K562 (cell line): ENCODE measurements at regions not wholly inside any gene's neighbourhood (a gene's known extent, or its start where the extent isn't known, plus 50 kb on each side); places are given as distances from the start of the nearest gene placed in this dataset.

ENCODE experiments used
- ATAC-seq: fragments of 200-7000 bp; cut with Tn5 transposase; 3 replicates; pipeline ENCODE4 v1.9.1; 2020; ENCODE audit warnings: moderate library complexity
- BruUV-seq: library from RNA; stranded (reverse); fragments of 400-500 nt; replicated peaks from 2 replicates; lab custom pipeline; 2021; lab: Mats Ljungman, UMichigan
- CTCF ChIA-PET: fragments of 300-600 bp; formaldehyde crosslinking; extraction: SDS; loops from one replicate; lab custom pipeline; 2021; ENCODE audit warnings: low intra/inter-chr PET ratio; lab: Yijun Ruan, JAX
- POLR2A ChIA-PET: fragments of 300-600, 350-650 bp; sonication (Branson Sonifier 250); formaldehyde crosslinking; extraction: SDS; loops from one replicate; lab custom pipeline; 2021; ENCODE audit warnings: antibody characterized with exemption, inconsistent platforms; lab: Yijun Ruan, JAX
- DNase-seq, 4 experiments: peaks; one replicate each; pipeline versions ENCODE4 v3.0.0 to v3.0.0-alpha.2; 2011 to 2018; ENCODE audit warnings: low spot score in 3 of 4, mixed read lengths in 3 of 4; ENCODE audit errors: extremely low read depth in 1 of 4
- FAIRE-seq: peaks from 2 replicates; lab custom pipeline; 2011; peaks lifted over from hg19 to GRCh38; lab: Jason Lieb, UNC
- H2AFZ ChIP-seq: 2 replicates; pipeline ENCODE4 v1.6.0; 2011; ENCODE audit warnings: low read depth, low read length, control low read depth, inconsistent platforms
- H3K27ac ChIP-seq: fragments of 200-600 bp; 3 replicates; pipeline ENCODE4 v1.8.0; 2011; ENCODE audit warnings: low read depth, mild to moderate bottlenecking, control low read depth, inconsistent platforms, low read length, moderate library complexity, mixed read lengths; ENCODE audit errors: extremely low read depth
- H3K27me3 ChIP-seq, 2 experiments: fragments of 300-600 bp in 1 of 2; 2 replicates in 1 of 2; 3 replicates in 1 of 2; pipeline versions ENCODE4 v1.6.0 to v1.8.0; 2011; ENCODE audit warnings: inconsistent platforms in 2 of 2, low read length in 2 of 2, mild to moderate bottlenecking in 1 of 2, mixed read lengths in 1 of 2, moderate library complexity in 1 of 2; ENCODE audit not compliant: control insufficient read depth in 2 of 2, insufficient read depth in 2 of 2
- H3K36me3 ChIP-seq: fragments of 300-600 bp; 3 replicates; pipeline ENCODE4 v1.8.0; 2011; ENCODE audit warnings: mild to moderate bottlenecking, low read length, inconsistent platforms; ENCODE audit not compliant: control insufficient read depth, insufficient read depth
- H3K4me1 ChIP-seq, 2 experiments: fragments of 200-600 bp in 1 of 2; replicated peaks in 1 of 2; 2 replicates in 1 of 2; 3 replicates in 1 of 2; pipeline versions ENCODE4 v1.5.1 to v1.8.0; 2011; ENCODE audit warnings: inconsistent platforms in 2 of 2, low read length in 2 of 2, mild to moderate bottlenecking in 1 of 2, mixed read lengths in 1 of 2, moderate library complexity in 1 of 2; ENCODE audit not compliant: control insufficient read depth in 2 of 2, insufficient read depth in 2 of 2
- H3K4me2 ChIP-seq: 2 replicates; pipeline ENCODE4 v1.6.1; 2011; ENCODE audit warnings: low read length, control low read depth, inconsistent platforms, mixed read lengths; ENCODE audit not compliant: insufficient read depth
- H3K4me3 ChIP-seq: fragments of 200-600 bp; sonication (generic), shearing (Covaris generic); 2 replicates; pipeline ENCODE4 v1.5.1; 2016; ENCODE audit warnings: control low read depth, inconsistent platforms
- H3K79me2 ChIP-seq: fragments of 200-600 bp; 3 replicates; pipeline ENCODE4 v1.8.0; 2011; ENCODE audit warnings: low read length, inconsistent platforms; ENCODE audit not compliant: control insufficient read depth, insufficient read depth
- H3K9ac ChIP-seq, 2 experiments: 2 replicates each; pipeline versions ENCODE4 v1.6.0 to v1.6.1; 2011; ENCODE audit warnings: low read depth in 2 of 2, low read length in 2 of 2, control low read depth in 1 of 2, inconsistent platforms in 1 of 2, mild to moderate bottlenecking in 1 of 2, mixed read lengths in 1 of 2; ENCODE audit not compliant: insufficient read depth in 1 of 2
- H3K9me1 ChIP-seq: one replicate; pipeline ENCODE4 v1.6.0; 2011; ENCODE audit warnings: inconsistent platforms, mild to moderate bottlenecking, low read length, moderate library complexity; ENCODE audit not compliant: control insufficient read depth, insufficient read depth
- H3K9me3 ChIP-seq: replicated peaks from 2 replicates; pipeline ENCODE4 v1.5.1; 2011; ENCODE audit warnings: low read depth, low read length, inconsistent platforms; ENCODE audit not compliant: control insufficient read depth, insufficient read depth
- H4K20me1 ChIP-seq: replicated peaks from 2 replicates; pipeline ENCODE4 v1.6.1; 2011; ENCODE audit warnings: low read length, inconsistent platforms, mixed read lengths; ENCODE audit not compliant: control insufficient read depth, insufficient read depth
- CBX5 ChIP-seq: IDR thresholded peaks from 2 replicates; pipeline ENCODE4 v1.6.1; 2014; ENCODE audit warnings: low read depth, borderline replicate concordance
- HDAC2 ChIP-seq: fragments of 450-650 bp; IDR thresholded peaks from 2 replicates; pipeline ENCODE4 v1.6.1; 2016; ENCODE audit warnings: mild to moderate bottlenecking
- ILK ChIP-seq: fragments of 450-650 bp; IDR thresholded peaks from 2 replicates; pipeline ENCODE4 v1.6.1; 2016; ENCODE audit warnings: missing genetic modification characterization, low read depth, mild to moderate bottlenecking, missing compliant biosample characterization, moderate library complexity, borderline replicate concordance
- LARP7 ChIP-seq: fragments of 450-650 bp; IDR thresholded peaks from 2 replicates; pipeline ENCODE4 v1.6.1; 2016
- SMARCA4 ChIP-seq: fragments of 450-650 bp; IDR thresholded peaks from 2 replicates; pipeline ENCODE4 v1.6.1; 2016
- ZFP1 ChIP-seq: fragments of 450-650 bp; formaldehyde crosslinking; IDR thresholded peaks from 2 replicates; pipeline ENCODE4 v1.4.0; 2020; ENCODE audit warnings: mild to moderate bottlenecking, mixed read lengths
- ZNF282 ChIP-seq: sonication (generic); formaldehyde crosslinking; IDR thresholded peaks from 2 replicates; pipeline ENCODE4 v1.8.1; 2023; ENCODE audit warnings: missing genetic modification reagents
- ZNF695 ChIP-seq: fragments of 450-650 bp; formaldehyde crosslinking; IDR thresholded peaks from 2 replicates; pipeline ENCODE4 v1.4.0; 2020; ENCODE audit warnings: mild to moderate bottlenecking, moderate library complexity
- ZNF764 ChIP-seq: fragments of 250-450 bp; sonication (Bioruptor Pico); IDR thresholded peaks from 2 replicates; pipeline ENCODE4 v1.4.0; 2020; ENCODE audit warnings: low read depth, mild to moderate bottlenecking, moderate library complexity
- ZNF778 ChIP-seq: fragments of 450-650 bp; formaldehyde crosslinking; IDR thresholded peaks from 2 replicates; pipeline ENCODE4 v1.4.0; 2020; ENCODE audit warnings: mild to moderate bottlenecking, moderate library complexity
- WGBS: fragments of 100-300 bp; shearing (Covaris generic); methylation state at CpG from one replicate; pipeline ENCODE4 v1.1.6; 2016; ENCODE audit warnings: low coverage, mixed read lengths; ENCODE audit not compliant: insufficient coverage; ENCODE audit errors: missing lambda C conversion rate; 5-methylcytosine and 5-hydroxymethylcytosine counted together
- in situ Hi-C: fragments of 300-500 bp; cut with MboI; formaldehyde crosslinking; loops from 4 replicates; pipeline ENCODE4 v1.15.0; 2018; ENCODE audit warnings: inconsistent platforms, mixed read lengths
- intact Hi-C: fragments of 100-400 bp; cut with micrococcal nuclease; formaldehyde crosslinking; loops from 2 replicates; pipeline ENCODE4 v1.14.2; 2022
- TF ChIP-seq, protein P1 (sequence below): fragments of 250-450 bp; sonication (Bioruptor Pico); IDR thresholded peaks from 2 replicates; pipeline ENCODE4 v1.5.0; 2021
- TF ChIP-seq, protein P2 (sequence below): sonication (generic); formaldehyde crosslinking; IDR thresholded peaks from 2 replicates; pipeline ENCODE4 v1.8.0; 2022; ENCODE audit warnings: mild to moderate bottlenecking, missing genetic modification reagents
- TF ChIP-seq, protein P3 (sequence below), 2 experiments: fragments of 150-350 bp in 1 of 2; IDR thresholded peaks; 2 replicates each; pipeline ENCODE4 v1.6.1; 2012 to 2016; ENCODE audit warnings: low read depth in 2 of 2, low read length in 2 of 2, mild to moderate bottlenecking in 1 of 2, moderate library complexity in 1 of 2
- TF ChIP-seq, protein P4 (sequence below): fragments of 450-650 bp; IDR thresholded peaks from 2 replicates; pipeline ENCODE4 v1.6.1; 2016; ENCODE audit warnings: borderline replicate concordance

DNA sequence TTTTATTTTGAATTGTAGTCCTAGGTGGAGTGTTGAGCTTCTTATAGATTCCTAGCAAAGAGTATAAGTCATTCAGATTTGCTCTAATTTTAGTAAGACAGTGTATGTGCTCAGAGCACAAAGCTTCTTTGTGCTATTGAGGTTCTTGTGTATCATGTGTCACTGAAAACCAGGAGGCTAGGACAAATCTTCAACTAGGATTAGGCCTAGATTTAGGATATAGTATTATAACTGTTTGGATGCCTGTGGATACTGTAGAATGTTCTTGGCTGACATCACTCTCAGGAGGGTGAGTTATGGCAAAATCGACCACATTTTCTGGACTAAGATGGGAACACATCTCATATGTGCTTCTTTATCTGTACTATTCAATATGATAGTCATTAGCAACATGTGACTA is 86.5 kb downstream of the DHRS2 start:
- no peaks in the 10 kb centered on the region for H3K9me1 ChIP-seq
- H3K79me2 ChIP-seq, result no peaks in the 10 kb centered on the region
- no peak overlapping the region for H3K9ac ChIP-seq
- no peak overlapping the region for H3K4me3 ChIP-seq
- intact Hi-C loops (no loop called here), in situ Hi-C loops (no loop called here)
- no peak for ATAC-seq
- WGBS, result 0% methylated on average over 1 of the region's 1 CpG
- POLR2A ChIA-PET, result no interaction called here
- H2AFZ ChIP-seq, result no peak overlapping the region
- no peak for FAIRE-seq
- CTCF ChIA-PET, result no interaction called here
- no peak for DNase-seq
- no peaks in the 10 kb centered on the region; a peak in 2 of 5 replicates for H3K4me1 ChIP-seq
- H3K9me3 ChIP-seq, result no peaks in the 10 kb centered on the region
- no peak overlapping the region for H3K27ac ChIP-seq
- no peaks in the 10 kb centered on the region for H3K36me3 ChIP-seq
- H4K20me1 ChIP-seq, result no peaks in the 10 kb centered on the region
- BruUV-seq, result no TSS peak
- H3K4me2 ChIP-seq, result no peak overlapping the region
- no peaks in the 10 kb centered on the region for H3K27me3 ChIP-seq
- no peak for TF ChIP-seq ZNF778 (CRISPR knock-in tag)
- TF ChIP-seq ZNF764, result no peak
- TF ChIP-seq, protein P1, sequence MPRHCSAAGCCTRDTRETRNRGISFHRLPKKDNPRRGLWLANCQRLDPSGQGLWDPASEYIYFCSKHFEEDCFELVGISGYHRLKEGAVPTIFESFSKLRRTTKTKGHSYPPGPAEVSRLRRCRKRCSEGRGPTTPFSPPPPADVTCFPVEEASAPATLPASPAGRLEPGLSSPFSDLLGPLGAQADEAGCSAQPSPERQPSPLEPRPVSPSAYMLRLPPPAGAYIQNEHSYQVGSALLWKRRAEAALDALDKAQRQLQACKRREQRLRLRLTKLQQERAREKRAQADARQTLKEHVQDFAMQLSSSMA, result no peak
- no peak for TF ChIP-seq SMARCA4
- no peak for TF ChIP-seq LARP7
- TF ChIP-seq, protein P2, sequence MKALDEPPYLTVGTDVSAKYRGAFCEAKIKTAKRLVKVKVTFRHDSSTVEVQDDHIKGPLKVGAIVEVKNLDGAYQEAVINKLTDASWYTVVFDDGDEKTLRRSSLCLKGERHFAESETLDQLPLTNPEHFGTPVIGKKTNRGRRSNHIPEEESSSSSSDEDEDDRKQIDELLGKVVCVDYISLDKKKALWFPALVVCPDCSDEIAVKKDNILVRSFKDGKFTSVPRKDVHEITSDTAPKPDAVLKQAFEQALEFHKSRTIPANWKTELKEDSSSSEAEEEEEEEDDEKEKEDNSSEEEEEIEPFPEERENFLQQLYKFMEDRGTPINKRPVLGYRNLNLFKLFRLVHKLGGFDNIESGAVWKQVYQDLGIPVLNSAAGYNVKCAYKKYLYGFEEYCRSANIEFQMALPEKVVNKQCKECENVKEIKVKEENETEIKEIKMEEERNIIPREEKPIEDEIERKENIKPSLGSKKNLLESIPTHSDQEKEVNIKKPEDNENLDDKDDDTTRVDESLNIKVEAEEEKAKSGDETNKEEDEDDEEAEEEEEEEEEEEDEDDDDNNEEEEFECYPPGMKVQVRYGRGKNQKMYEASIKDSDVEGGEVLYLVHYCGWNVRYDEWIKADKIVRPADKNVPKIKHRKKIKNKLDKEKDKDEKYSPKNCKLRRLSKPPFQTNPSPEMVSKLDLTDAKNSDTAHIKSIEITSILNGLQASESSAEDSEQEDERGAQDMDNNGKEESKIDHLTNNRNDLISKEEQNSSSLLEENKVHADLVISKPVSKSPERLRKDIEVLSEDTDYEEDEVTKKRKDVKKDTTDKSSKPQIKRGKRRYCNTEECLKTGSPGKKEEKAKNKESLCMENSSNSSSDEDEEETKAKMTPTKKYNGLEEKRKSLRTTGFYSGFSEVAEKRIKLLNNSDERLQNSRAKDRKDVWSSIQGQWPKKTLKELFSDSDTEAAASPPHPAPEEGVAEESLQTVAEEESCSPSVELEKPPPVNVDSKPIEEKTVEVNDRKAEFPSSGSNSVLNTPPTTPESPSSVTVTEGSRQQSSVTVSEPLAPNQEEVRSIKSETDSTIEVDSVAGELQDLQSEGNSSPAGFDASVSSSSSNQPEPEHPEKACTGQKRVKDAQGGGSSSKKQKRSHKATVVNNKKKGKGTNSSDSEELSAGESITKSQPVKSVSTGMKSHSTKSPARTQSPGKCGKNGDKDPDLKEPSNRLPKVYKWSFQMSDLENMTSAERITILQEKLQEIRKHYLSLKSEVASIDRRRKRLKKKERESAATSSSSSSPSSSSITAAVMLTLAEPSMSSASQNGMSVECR, result no peak
- TF ChIP-seq ZNF282, result no peak
- TF ChIP-seq, protein P3, sequence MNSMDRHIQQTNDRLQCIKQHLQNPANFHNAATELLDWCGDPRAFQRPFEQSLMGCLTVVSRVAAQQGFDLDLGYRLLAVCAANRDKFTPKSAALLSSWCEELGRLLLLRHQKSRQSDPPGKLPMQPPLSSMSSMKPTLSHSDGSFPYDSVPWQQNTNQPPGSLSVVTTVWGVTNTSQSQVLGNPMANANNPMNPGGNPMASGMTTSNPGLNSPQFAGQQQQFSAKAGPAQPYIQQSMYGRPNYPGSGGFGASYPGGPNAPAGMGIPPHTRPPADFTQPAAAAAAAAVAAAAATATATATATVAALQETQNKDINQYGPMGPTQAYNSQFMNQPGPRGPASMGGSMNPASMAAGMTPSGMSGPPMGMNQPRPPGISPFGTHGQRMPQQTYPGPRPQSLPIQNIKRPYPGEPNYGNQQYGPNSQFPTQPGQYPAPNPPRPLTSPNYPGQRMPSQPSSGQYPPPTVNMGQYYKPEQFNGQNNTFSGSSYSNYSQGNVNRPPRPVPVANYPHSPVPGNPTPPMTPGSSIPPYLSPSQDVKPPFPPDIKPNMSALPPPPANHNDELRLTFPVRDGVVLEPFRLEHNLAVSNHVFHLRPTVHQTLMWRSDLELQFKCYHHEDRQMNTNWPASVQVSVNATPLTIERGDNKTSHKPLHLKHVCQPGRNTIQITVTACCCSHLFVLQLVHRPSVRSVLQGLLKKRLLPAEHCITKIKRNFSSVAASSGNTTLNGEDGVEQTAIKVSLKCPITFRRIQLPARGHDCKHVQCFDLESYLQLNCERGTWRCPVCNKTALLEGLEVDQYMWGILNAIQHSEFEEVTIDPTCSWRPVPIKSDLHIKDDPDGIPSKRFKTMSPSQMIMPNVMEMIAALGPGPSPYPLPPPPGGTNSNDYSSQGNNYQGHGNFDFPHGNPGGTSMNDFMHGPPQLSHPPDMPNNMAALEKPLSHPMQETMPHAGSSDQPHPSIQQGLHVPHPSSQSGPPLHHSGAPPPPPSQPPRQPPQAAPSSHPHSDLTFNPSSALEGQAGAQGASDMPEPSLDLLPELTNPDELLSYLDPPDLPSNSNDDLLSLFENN (IDR thresholded peaks at IDR 0.05; ENCODE audit: low read depth in 2 of 2, low read length in 2 of 2), result no peak
- TF ChIP-seq HDAC2, result no peak
- TF ChIP-seq ZFP1 (CRISPR knock-in tag), result no peak
- TF ChIP-seq, protein P4, sequence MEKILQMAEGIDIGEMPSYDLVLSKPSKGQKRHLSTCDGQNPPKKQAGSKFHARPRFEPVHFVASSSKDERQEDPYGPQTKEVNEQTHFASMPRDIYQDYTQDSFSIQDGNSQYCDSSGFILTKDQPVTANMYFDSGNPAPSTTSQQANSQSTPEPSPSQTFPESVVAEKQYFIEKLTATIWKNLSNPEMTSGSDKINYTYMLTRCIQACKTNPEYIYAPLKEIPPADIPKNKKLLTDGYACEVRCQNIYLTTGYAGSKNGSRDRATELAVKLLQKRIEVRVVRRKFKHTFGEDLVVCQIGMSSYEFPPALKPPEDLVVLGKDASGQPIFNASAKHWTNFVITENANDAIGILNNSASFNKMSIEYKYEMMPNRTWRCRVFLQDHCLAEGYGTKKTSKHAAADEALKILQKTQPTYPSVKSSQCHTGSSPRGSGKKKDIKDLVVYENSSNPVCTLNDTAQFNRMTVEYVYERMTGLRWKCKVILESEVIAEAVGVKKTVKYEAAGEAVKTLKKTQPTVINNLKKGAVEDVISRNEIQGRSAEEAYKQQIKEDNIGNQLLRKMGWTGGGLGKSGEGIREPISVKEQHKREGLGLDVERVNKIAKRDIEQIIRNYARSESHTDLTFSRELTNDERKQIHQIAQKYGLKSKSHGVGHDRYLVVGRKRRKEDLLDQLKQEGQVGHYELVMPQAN, result no peak
- no peak for TF ChIP-seq ILK (tag)
- no peak for TF ChIP-seq CBX5
- TF ChIP-seq ZNF695 (CRISPR knock-in tag), result no peak
